Renal pelvis (tissue), 1 donor: ENCODE measurements at regions not wholly inside any gene's neighbourhood (a gene's known extent, or its start where the extent isn't known, plus 50 kb on each side); places are given as distances from the start of the nearest gene placed in this dataset.

ENCODE experiments used
- DNase-seq: peaks from one replicate; pipeline ENCODE4 v3.0.0-alpha.2; 2013

- no peak for DNase-seq
Measured at GRCh38 chr3:28816017-28816416, 464.9 kb upstream of the RBMS3 start.

GRCh38 chr3:28824316-28824715 is 456.6 kb upstream of the RBMS3 start:
- DNase-seq, result no peak

- DNase-seq, result no peak
Measured at GRCh38 chr3:28826840-28827239, 454.0 kb upstream of the RBMS3 start.

- DNase-seq, result no peak
Measured at GRCh38 chr3:28835249-28835648, 445.6 kb upstream of the RBMS3 start.

- DNase-seq, result no peak
Measured at GRCh38 chr3:28835751-28836150, 445.1 kb upstream of the RBMS3 start.

GRCh38 chr3:28836199-28836598 is 444.7 kb upstream of the RBMS3 start:
- no peak for DNase-seq

- DNase-seq, result no peak
Measured at GRCh38 chr3:28840976-28841376, 439.9 kb upstream of the RBMS3 start.

- DNase-seq, result no peak
Measured at GRCh38 chr3:28841441-28841840, 439.4 kb upstream of the RBMS3 start.

- DNase-seq, result no peak
Measured at GRCh38 chr3:28844298-28845005, 436.4 kb upstream of the RBMS3 start.

GRCh38 chr3:28845006-28845324 is 435.9 kb upstream of the RBMS3 start:
- DNase-seq, result no peak

- DNase-seq, result no peak
Measured at GRCh38 chr3:28846971-28847478, 433.8 kb upstream of the RBMS3 start.

- no peak for DNase-seq
Measured at GRCh38 chr3:28847736-28848135, 433.1 kb upstream of the RBMS3 start.

- DNase-seq, result no peak
Measured at GRCh38 chr3:28850186-28850585, 430.7 kb upstream of the RBMS3 start.

- DNase-seq, result no peak
Measured at GRCh38 chr3:28853830-28854229, 427.0 kb upstream of the RBMS3 start.

- no peak for DNase-seq
Measured at GRCh38 chr3:28856796-28857195, 424.1 kb upstream of the RBMS3 start.

GRCh38 chr3:28859897-28860296 is 421.0 kb upstream of the RBMS3 start:
- DNase-seq, result no peak

- DNase-seq, result no peak
Measured at GRCh38 chr3:28860307-28860706, 420.6 kb upstream of the RBMS3 start.

GRCh38 chr3:28863186-28863585 is 417.7 kb upstream of the RBMS3 start:
- DNase-seq, result no peak

- DNase-seq, result no peak
Measured at GRCh38 chr3:28867836-28868235, 413.0 kb upstream of the RBMS3 start.

GRCh38 chr3:28868897-28869296 is 412.0 kb upstream of the RBMS3 start:
- DNase-seq, result no peak

- DNase-seq, result no peak
Measured at GRCh38 chr3:28877912-28878311, 403.0 kb upstream of the RBMS3 start.

- DNase-seq, result no peak
Measured at GRCh38 chr3:28890373-28890772, 390.5 kb upstream of the RBMS3 start.

GRCh38 chr3:28891485-28891884 is 389.4 kb upstream of the RBMS3 start:
- no peak for DNase-seq

GRCh38 chr3:28900301-28900700 is 380.6 kb upstream of the RBMS3 start:
- DNase-seq, result no peak
